Loucy (cell line): ENCODE measurements at regions not wholly inside any gene's neighbourhood (a gene's known extent, or its start where the extent isn't known, plus 50 kb on each side); places are given as distances from the start of the nearest gene placed in this dataset.
"Not testable (repeated sequence)": the region's sequence is repeated elsewhere in the genome, so short reads cannot be mapped to it uniquely, and the experiment has no call there.

Source experiments
- H2AFZ ChIP-seq: fragments of 200-600 bp; sonication (generic); 2 replicates; pipeline ENCODE4 v1.6.0; 2016; ENCODE audit warnings: antibody characterized with exemption, mild to moderate bottlenecking, low read length, moderate library complexity
- H3F3A ChIP-seq: fragments of 200-600 bp; 2 replicates; pipeline ENCODE4 v1.6.0; 2016; ENCODE audit warnings: antibody characterized with exemption, low read depth, mild to moderate bottlenecking
- H3K27me3 ChIP-seq: fragments of 200-600 bp; sonication (generic); 2 replicates; pipeline ENCODE4 v1.6.1; 2014; ENCODE audit warnings: low read length, mild to moderate bottlenecking; ENCODE audit not compliant: insufficient read depth, poor library complexity, severe bottlenecking
- H3K36me3 ChIP-seq: fragments of 200-600 bp; sonication (generic); 2 replicates; pipeline ENCODE4 v1.6.1; 2016; ENCODE audit warnings: low read length; ENCODE audit not compliant: insufficient read depth
- H3K4me1 ChIP-seq: fragments of 200-600 bp; sonication (generic); 2 replicates; pipeline ENCODE4 v1.5.1; 2014; ENCODE audit warnings: low read length, mild to moderate bottlenecking; ENCODE audit not compliant: insufficient read depth, poor library complexity, severe bottlenecking
- H3K4me2 ChIP-seq: fragments of 200-600 bp; sonication (generic); 2 replicates; pipeline ENCODE4 v1.6.0; 2014; ENCODE audit warnings: antibody characterized with exemption, low read length, low read depth, mild to moderate bottlenecking; ENCODE audit not compliant: poor library complexity, severe bottlenecking
- H3K4me3 ChIP-seq: fragments of 200-600 bp; sonication (generic); 2 replicates; pipeline ENCODE4 v1.5.1; 2014; ENCODE audit warnings: low read length, mild to moderate bottlenecking, mixed read lengths; ENCODE audit not compliant: poor library complexity, severe bottlenecking
- H3K79me2 ChIP-seq: fragments of 200-600 bp; sonication (generic); 2 replicates; pipeline ENCODE4 v1.6.1; 2014; ENCODE audit warnings: low read length; ENCODE audit not compliant: insufficient read depth
- H3K9ac ChIP-seq: fragments of 200-600 bp; sonication (generic); 2 replicates; pipeline ENCODE4 v1.6.0; 2014; ENCODE audit warnings: mild to moderate bottlenecking, low read depth, low read length, moderate library complexity; ENCODE audit not compliant: poor library complexity, severe bottlenecking
- H3K9me2 ChIP-seq: fragments of 200-600 bp; sonication (generic); replicated peaks from 2 replicates; pipeline ENCODE4 v1.6.1; 2016; ENCODE audit warnings: low read depth, low read length, mixed read lengths
- H3K9me3 ChIP-seq: fragments of 200-600 bp; sonication (generic); 2 replicates; pipeline ENCODE4 v1.6.1; 2014; ENCODE audit warnings: mild to moderate bottlenecking, antibody characterized with exemption, low read length, low read depth; ENCODE audit not compliant: insufficient read depth
- H4K20me1 ChIP-seq: fragments of 200-600 bp; sonication (generic); 2 replicates; pipeline ENCODE4 v1.6.0; 2014; ENCODE audit warnings: antibody characterized with exemption, low read length, mild to moderate bottlenecking; ENCODE audit not compliant: insufficient read depth, poor library complexity, severe bottlenecking
- EZH2phosphoT487 ChIP-seq: fragments of 200-600 bp; IDR thresholded peaks from 2 replicates; pipeline ENCODE4 v1.6.1; 2018; ENCODE audit warnings: antibody characterized with exemption, mild to moderate bottlenecking, moderate library complexity, borderline replicate concordance
- TF ChIP-seq, protein P1 (sequence below): fragments of 200-600 bp; sonication (generic); conservative IDR thresholded peaks from 2 replicates; pipeline ENCODE4 v1.5.1; 2014; ENCODE audit warnings: mild to moderate bottlenecking, antibody characterized with exemption, low read length

DNA sequence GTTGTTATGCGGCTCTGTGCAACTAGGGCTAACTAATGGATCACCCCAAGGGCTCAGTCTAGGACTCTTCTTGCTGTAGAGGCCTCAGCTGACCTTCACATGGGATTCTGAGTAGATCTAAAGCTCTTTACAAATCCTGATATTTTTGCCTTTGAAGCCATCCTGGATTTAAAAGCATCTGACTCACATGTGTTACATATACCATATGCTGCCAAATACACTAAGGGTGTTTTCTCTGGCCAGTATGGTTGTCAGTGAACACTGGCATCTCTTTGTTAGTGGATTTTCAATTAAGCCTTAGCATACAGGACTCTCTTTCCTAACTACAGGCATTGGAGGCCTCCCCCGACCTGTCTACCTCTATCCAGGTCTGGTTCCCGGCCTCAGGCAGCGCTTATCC lies 992.8 kb upstream of the FANCL start:
- Histone ChIP-seq H2AFZ (no peak overlapping the region), H3K9me3 (no peaks in the 10 kb centered on the region), H3K4me3 (no peak overlapping the region), H3F3A (no peaks in the 10 kb centered on the region), H4K20me1 (no peaks in the 10 kb centered on the region), H3K79me2 (no peaks in the 10 kb centered on the region), H3K36me3 (no peaks in the 10 kb centered on the region), H3K9ac (no peak overlapping the region), H3K4me1 (no peaks in the 10 kb centered on the region), H3K9me2 (no peaks in the 10 kb centered on the region), H3K4me2 (no peak overlapping the region), H3K27me3 (no peaks in the 10 kb centered on the region)
- no peak for TF ChIP-seq EZH2phosphoT487
- TF ChIP-seq, protein P1, sequence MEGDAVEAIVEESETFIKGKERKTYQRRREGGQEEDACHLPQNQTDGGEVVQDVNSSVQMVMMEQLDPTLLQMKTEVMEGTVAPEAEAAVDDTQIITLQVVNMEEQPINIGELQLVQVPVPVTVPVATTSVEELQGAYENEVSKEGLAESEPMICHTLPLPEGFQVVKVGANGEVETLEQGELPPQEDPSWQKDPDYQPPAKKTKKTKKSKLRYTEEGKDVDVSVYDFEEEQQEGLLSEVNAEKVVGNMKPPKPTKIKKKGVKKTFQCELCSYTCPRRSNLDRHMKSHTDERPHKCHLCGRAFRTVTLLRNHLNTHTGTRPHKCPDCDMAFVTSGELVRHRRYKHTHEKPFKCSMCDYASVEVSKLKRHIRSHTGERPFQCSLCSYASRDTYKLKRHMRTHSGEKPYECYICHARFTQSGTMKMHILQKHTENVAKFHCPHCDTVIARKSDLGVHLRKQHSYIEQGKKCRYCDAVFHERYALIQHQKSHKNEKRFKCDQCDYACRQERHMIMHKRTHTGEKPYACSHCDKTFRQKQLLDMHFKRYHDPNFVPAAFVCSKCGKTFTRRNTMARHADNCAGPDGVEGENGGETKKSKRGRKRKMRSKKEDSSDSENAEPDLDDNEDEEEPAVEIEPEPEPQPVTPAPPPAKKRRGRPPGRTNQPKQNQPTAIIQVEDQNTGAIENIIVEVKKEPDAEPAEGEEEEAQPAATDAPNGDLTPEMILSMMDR = no peak

DNA sequence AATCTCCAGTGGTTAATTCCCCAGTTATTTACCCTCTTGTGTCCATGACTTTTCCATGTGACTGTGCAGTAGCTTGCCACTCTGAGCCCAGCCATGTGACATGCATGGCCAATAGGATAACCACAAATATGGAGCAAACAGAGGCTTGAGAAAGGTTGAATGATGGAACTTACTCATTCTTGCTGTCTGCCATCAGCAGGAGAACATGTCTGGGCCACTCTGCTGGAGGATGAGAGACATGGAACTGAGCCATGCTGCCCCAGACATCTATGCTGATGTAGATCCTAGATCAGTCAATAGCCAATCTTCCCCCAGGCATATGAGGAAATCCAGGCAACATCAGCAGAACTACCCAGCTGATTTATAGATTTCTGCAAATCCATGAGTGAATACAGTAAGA lies 992.3 kb upstream of the FANCL start:
- TF ChIP-seq EZH2phosphoT487 = no peak
- TF ChIP-seq, protein P1 = no peak
- no peaks in the 10 kb centered on the region for H3K36me3 ChIP-seq
- H3K9me2 ChIP-seq = no peaks in the 10 kb centered on the region
- no peaks in the 10 kb centered on the region for H4K20me1 ChIP-seq
- H3K9me3 ChIP-seq = no peaks in the 10 kb centered on the region
- no peaks in the 10 kb centered on the region for H3K4me1 ChIP-seq
- H3F3A ChIP-seq = no peaks in the 10 kb centered on the region
- no peak overlapping the region for H2AFZ ChIP-seq
- H3K4me3 ChIP-seq = no peak overlapping the region
- no peaks in the 10 kb centered on the region for H3K79me2 ChIP-seq
- no peaks in the 10 kb centered on the region for H3K27me3 ChIP-seq
- H3K4me2 ChIP-seq = no peak overlapping the region
- no peak overlapping the region for H3K9ac ChIP-seq

DNA sequence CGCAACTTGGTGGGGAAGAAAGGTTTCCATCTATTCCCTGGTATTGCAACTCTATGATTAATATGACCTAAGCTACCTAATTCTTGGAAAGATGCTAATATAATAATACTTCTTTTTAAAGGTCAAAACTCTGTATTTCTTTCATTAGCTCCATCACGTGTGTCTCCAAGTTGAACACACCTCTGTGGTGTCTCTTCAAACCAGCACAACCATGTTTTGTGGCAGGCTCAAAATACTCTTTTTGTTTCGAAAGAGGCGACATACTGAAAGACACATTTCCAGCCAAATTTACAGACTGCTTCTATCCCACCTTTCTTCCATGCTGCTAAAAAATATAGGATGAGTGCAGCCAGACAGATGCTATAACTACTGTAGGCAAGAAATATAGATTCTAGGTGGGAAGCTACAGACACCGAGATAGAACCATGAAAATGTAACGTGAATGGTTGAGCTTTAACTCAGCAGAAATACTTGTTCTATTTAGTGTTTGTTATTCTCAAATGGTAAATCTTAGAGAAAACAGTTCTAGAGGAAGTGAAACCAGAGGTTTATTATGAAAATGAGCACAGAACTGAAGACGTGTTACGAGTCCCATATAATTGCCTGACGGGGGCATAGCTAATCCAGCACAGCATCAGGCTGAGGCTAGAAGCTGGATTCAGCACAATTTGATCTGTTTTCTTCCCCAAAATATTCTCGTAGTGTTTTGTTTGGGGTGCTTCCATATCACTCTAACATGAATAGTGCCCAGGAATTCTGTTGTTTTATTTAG lies 991.5 kb upstream of the FANCL start:
- Histone ChIP-seq H3K4me1 (no peaks in the 10 kb centered on the region), H3K9me2 (no peaks in the 10 kb centered on the region), H2AFZ (no peak overlapping the region), H3K9me3 (no peaks in the 10 kb centered on the region), H3K79me2 (no peaks in the 10 kb centered on the region), H3K4me2 (no peak overlapping the region), H3K4me3 (no peak overlapping the region), H3K27me3 (no peaks in the 10 kb centered on the region), H3F3A (no peaks in the 10 kb centered on the region), H3K9ac (no peak overlapping the region), H4K20me1 (no peaks in the 10 kb centered on the region), H3K36me3 (no peaks in the 10 kb centered on the region)
- TF ChIP-seq, protein P1 = no peak
- no peak for TF ChIP-seq EZH2phosphoT487

DNA sequence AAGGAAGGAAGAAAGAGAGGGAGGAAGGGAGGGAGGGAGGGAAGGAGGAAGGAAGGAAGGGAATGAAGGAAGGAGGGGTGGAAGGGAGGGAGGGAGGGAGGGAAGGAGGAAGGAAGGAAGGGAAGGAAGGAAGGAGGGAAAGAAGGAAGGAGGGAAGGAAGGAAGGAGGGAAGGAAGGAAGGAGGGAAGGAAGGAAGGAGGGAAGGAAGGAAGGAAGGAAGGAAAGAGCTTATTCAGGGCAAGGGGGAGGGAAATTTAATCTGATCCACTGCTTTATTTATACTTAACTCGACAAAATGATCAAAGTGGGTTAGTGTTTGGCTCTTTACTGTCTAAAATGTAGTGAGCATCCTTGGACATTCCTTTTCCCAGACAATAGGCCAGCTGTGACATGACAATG lies 985.2 kb upstream of the FANCL start:
- not testable (repeated sequence) for H3K4me3 ChIP-seq, H4K20me1 ChIP-seq, H3K79me2 ChIP-seq, H3F3A ChIP-seq, H2AFZ ChIP-seq, H3K9me2 ChIP-seq, H3K9me3 ChIP-seq, H3K4me1 ChIP-seq, H3K4me2 ChIP-seq, H3K9ac ChIP-seq, H3K36me3 ChIP-seq, H3K27me3 ChIP-seq
